ENCODE measurements at regions not wholly inside any gene's neighbourhood (a gene's known extent, or its start where the extent isn't known, plus 50 kb on each side); places are given as distances from the start of the nearest gene placed in this dataset.

- TF ChIP-seq EZH2phosphoT487 (conservative IDR thresholded peaks at IDR 0.05; ENCODE audit: low read length) (no peak), CTCF (IDR thresholded peaks at IDR 0.05; ENCODE audit: insufficient read depth, low read length, poor library complexity, severe bottlenecking) (no peak)
- H2AFZ ChIP-seq (ENCODE audit: low read depth, low read length, severe bottlenecking), result no peak overlapping the region
- no peak overlapping the region for H3K4me2 ChIP-seq (ENCODE audit: low read depth, low read length, poor library complexity, severe bottlenecking)
- no peaks in the 10 kb centered on the region for H3F3A ChIP-seq (ENCODE audit: insufficient read depth)
- H3K27ac ChIP-seq (ENCODE audit: low read depth, low read length), result no peak overlapping the region
- no peaks in the 10 kb centered on the region for H3K27me3 ChIP-seq (ENCODE audit: low read length)
- no peak overlapping the region for H3K9ac ChIP-seq (ENCODE audit: low read length)
- no peaks in the 10 kb centered on the region for H3K9me2 ChIP-seq (replicated peaks; ENCODE audit: insufficient read depth, low read length)
- H3K4me3 ChIP-seq (ENCODE audit: insufficient read depth, low read length, poor library complexity, severe bottlenecking), result no peak overlapping the region
- 0 out of 2 replicates have a peak, but pooled peaks cover 4% of the 10 kb centered on the region for H3K9me3 ChIP-seq (ENCODE audit: insufficient read depth, low read length)
- H3K79me2 ChIP-seq (ENCODE audit: insufficient read depth, low read length), result no peaks in the 10 kb centered on the region
- H4K20me1 ChIP-seq (ENCODE audit: low read depth, low read length), result no peaks in the 10 kb centered on the region
- H3K36me3 ChIP-seq (ENCODE audit: low read length), result no peaks in the 10 kb centered on the region
Observed at GRCh38 chr17:72421128-72422092, 300.6 kb downstream of the SOX9 start.

GRCh38 chr17:72422204-72422504 lies 301.3 kb downstream of the SOX9 start:
- H3K27me3 ChIP-seq (ENCODE audit: low read length), result no peaks in the 10 kb centered on the region
- H3K9me3 ChIP-seq (ENCODE audit: insufficient read depth, low read length), result 0 out of 2 replicates have a peak, but pooled peaks cover 2% of the 10 kb centered on the region
- no peaks in the 10 kb centered on the region for H3K9me2 ChIP-seq (replicated peaks; ENCODE audit: insufficient read depth, low read length)
- no peak for TF ChIP-seq EZH2phosphoT487 (conservative IDR thresholded peaks at IDR 0.05; ENCODE audit: low read length)
- no peak for TF ChIP-seq CTCF (IDR thresholded peaks at IDR 0.05; ENCODE audit: insufficient read depth, low read length, poor library complexity, severe bottlenecking)
- no peaks in the 10 kb centered on the region for H3K79me2 ChIP-seq (ENCODE audit: insufficient read depth, low read length)
- no peak overlapping the region for H3K4me2 ChIP-seq (ENCODE audit: low read depth, low read length, poor library complexity, severe bottlenecking)
- H3F3A ChIP-seq (ENCODE audit: insufficient read depth), result no peaks in the 10 kb centered on the region
- H3K27ac ChIP-seq (ENCODE audit: low read depth, low read length), result no peak overlapping the region
- H3K4me3 ChIP-seq (ENCODE audit: insufficient read depth, low read length, poor library complexity, severe bottlenecking), result no peak overlapping the region
- no peak overlapping the region for H3K9ac ChIP-seq (ENCODE audit: low read length)
- no peaks in the 10 kb centered on the region for H3K36me3 ChIP-seq (ENCODE audit: low read length)
- H4K20me1 ChIP-seq (ENCODE audit: low read depth, low read length), result no peaks in the 10 kb centered on the region
- H2AFZ ChIP-seq (ENCODE audit: low read depth, low read length, severe bottlenecking), result no peak overlapping the region

DNA sequence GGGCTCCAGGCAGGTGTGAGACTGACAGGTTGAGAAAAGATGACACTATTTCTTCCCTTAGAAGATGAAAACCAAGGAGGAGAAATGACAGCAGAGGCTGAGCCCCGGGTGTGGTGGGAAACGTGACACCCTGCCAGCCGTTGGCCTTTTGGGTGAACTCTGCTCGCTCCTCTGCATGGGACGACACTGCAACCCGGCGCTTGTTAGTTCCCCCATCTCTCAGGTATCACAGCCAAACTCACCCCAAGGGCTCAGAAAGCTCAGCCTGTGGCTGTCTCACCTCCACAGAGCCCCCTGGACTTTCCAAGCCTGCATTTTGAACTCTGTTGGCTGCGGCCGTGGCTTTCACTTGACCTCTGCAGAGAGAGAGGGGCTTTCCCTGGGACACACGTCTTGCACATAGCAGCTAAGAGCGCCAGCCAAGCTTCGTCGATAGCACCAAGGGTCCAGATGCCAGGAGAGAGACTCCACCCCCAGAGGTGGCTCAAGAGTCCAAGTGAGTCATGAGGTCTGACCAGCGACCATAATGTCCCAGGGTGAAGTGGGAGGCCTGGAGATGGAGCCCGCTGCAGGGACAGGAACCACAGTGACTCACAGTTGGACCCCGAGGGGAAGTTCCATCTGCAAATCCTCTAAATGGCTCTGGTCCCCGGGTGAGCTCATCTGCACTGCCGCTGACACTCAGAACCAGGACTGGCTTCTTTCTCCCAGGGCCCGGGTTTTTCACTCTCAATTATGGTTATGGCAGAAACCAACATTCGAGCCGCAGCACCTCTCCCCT lies 301.9 kb downstream of the SOX9 start:
- H3F3A ChIP-seq (ENCODE audit: insufficient read depth), result no peaks in the 10 kb centered on the region
- H3K79me2 ChIP-seq (ENCODE audit: insufficient read depth, low read length), result no peaks in the 10 kb centered on the region
- no peak overlapping the region for H3K9ac ChIP-seq (ENCODE audit: low read length)
- no peak overlapping the region for H3K4me3 ChIP-seq (ENCODE audit: insufficient read depth, low read length, poor library complexity, severe bottlenecking)
- no peaks in the 10 kb centered on the region for H3K9me2 ChIP-seq (replicated peaks; ENCODE audit: insufficient read depth, low read length)
- H4K20me1 ChIP-seq (ENCODE audit: low read depth, low read length), result no peaks in the 10 kb centered on the region
- TF ChIP-seq EZH2phosphoT487 (conservative IDR thresholded peaks at IDR 0.05; ENCODE audit: low read length) (no peak), CTCF (IDR thresholded peaks at IDR 0.05; ENCODE audit: insufficient read depth, low read length, poor library complexity, severe bottlenecking) (no peak)
- no peaks in the 10 kb centered on the region for H3K36me3 ChIP-seq (ENCODE audit: low read length)
- no peak overlapping the region for H2AFZ ChIP-seq (ENCODE audit: low read depth, low read length, severe bottlenecking)
- no peaks in the 10 kb centered on the region for H3K9me3 ChIP-seq (ENCODE audit: insufficient read depth, low read length)
- no peaks in the 10 kb centered on the region for H3K27me3 ChIP-seq (ENCODE audit: low read length)
- H3K27ac ChIP-seq (ENCODE audit: low read depth, low read length), result no peak overlapping the region
- H3K4me2 ChIP-seq (ENCODE audit: low read depth, low read length, poor library complexity, severe bottlenecking), result no peak overlapping the region
